H1 (cell line): ENCODE measurements at regions not wholly inside any gene's neighbourhood (a gene's known extent, or its start where the extent isn't known, plus 50 kb on each side); places are given as distances from the start of the nearest gene placed in this dataset.

ENCODE experiments used
- CTCF ChIA-PET: fragments of 300-600 bp; sonication (Branson Sonifier 250); formaldehyde crosslinking; loops from one replicate; lab custom pipeline; 2021; ENCODE audit not compliant: partially characterized antibody; lab: Charles Lee
- POLR2A ChIA-PET: fragments of 300-600 bp; sonication (Branson Sonifier 250); formaldehyde crosslinking; loops from one replicate; lab custom pipeline; 2021; ENCODE audit warnings: inconsistent platforms; ENCODE audit not compliant: partially characterized antibody; lab: Charles Lee
- DNase-seq, 2 experiments: peaks; one replicate each; pipeline versions ENCODE4 v3.0.0 to v3.0.0-alpha.2; 2010 to 2022; ENCODE audit warnings: low spot score in 2 of 2, low read depth in 1 of 2, mixed read lengths in 1 of 2
- FAIRE-seq: peaks from 2 replicates; lab custom pipeline; 2011; peaks lifted over from hg19 to GRCh38; lab: Jason Lieb, UNC
- H2AFZ ChIP-seq: 2 replicates; pipeline ENCODE4 v1.8.1; 2012; ENCODE audit warnings: low read length, inconsistent platforms
- H2AK5ac ChIP-seq: 2 replicates; pipeline ENCODE4 v1.6.1; 2013; ENCODE audit warnings: low read depth, low read length
- H2BK120ac ChIP-seq: replicated peaks from 2 replicates; pipeline ENCODE3; 2013; ENCODE audit warnings: low read depth, low read length, inconsistent platforms
- H2BK12ac ChIP-seq: 2 replicates; pipeline ENCODE4 v1.6.1; 2013; ENCODE audit warnings: low read depth, low read length
- H2BK15ac ChIP-seq: 2 replicates; pipeline ENCODE4 v1.6.1; 2013; ENCODE audit warnings: low read length
- H2BK20ac ChIP-seq: 2 replicates; pipeline ENCODE4 v1.6.1; 2013; ENCODE audit warnings: low read length
- H2BK5ac ChIP-seq: 2 replicates; pipeline ENCODE4 v1.6.1; 2013; ENCODE audit warnings: low read depth, low read length
- H3K14ac ChIP-seq: 2 replicates; pipeline ENCODE4 v1.6.1; 2013; ENCODE audit warnings: inconsistent platforms; ENCODE audit not compliant: insufficient read length
- H3K18ac ChIP-seq: 2 replicates; pipeline ENCODE4 v1.6.1; 2013; ENCODE audit warnings: low read length; ENCODE audit errors: extremely low read depth
- H3K23ac ChIP-seq: 2 replicates; pipeline ENCODE4 v1.6.1; 2013; ENCODE audit warnings: inconsistent platforms; ENCODE audit not compliant: insufficient read length
- H3K23me2 ChIP-seq: 2 replicates; pipeline ENCODE4 v1.6.1; 2013; ENCODE audit warnings: low read depth, low read length
- H3K27ac ChIP-seq: 2 replicates; pipeline ENCODE4 v1.6.1; 2011; ENCODE audit warnings: low read depth, low read length, inconsistent platforms
- H3K27me3 ChIP-seq, 4 experiments: replicated peaks in 1 of 4; 1 replicate in 1 of 4; 2 replicates in 3 of 4; pipeline versions ENCODE4 v1.6.1 to v1.8.1; 2011 to 2013; ENCODE audit warnings: low read length in 3 of 4, mild to moderate bottlenecking in 3 of 4, inconsistent platforms in 2 of 4, mixed read lengths in 2 of 4, moderate library complexity in 1 of 4; ENCODE audit not compliant: control insufficient read depth in 3 of 4, insufficient read depth in 3 of 4; ENCODE audit errors: extremely low read depth in 1 of 4
- H3K36me3 ChIP-seq, 4 experiments: 2 replicates each; pipeline versions ENCODE4 v1.6.1 to v1.8.1; 2011 to 2013; ENCODE audit warnings: mild to moderate bottlenecking in 4 of 4, low read length in 3 of 4, moderate library complexity in 2 of 4, control low read depth in 1 of 4, inconsistent platforms in 1 of 4; ENCODE audit not compliant: insufficient read depth in 4 of 4, control insufficient read depth in 2 of 4
- H3K4ac ChIP-seq: replicated peaks from 2 replicates; pipeline ENCODE3; 2013; ENCODE audit warnings: low read length, low read depth, mixed read lengths, inconsistent platforms; ENCODE audit not compliant: insufficient read length
- H3K4me1 ChIP-seq, 4 experiments: replicated peaks in 1 of 4; 1 replicate in 1 of 4; 2 replicates in 3 of 4; pipeline versions ENCODE4 v1.6.1 to v1.8.1; 2011 to 2013; ENCODE audit warnings: low read length in 3 of 4, inconsistent platforms in 2 of 4, mixed read lengths in 1 of 4; ENCODE audit not compliant: insufficient read depth in 4 of 4, control insufficient read depth in 3 of 4
- H3K4me2 ChIP-seq, 2 experiments: 2 replicates each; pipeline versions ENCODE4 v1.6.1 to v1.8.1; 2011 to 2013; ENCODE audit warnings: low read depth in 2 of 2, low read length in 2 of 2, control low read depth in 1 of 2, inconsistent platforms in 1 of 2, mild to moderate bottlenecking in 1 of 2; ENCODE audit not compliant: insufficient read depth in 1 of 2
- H3K4me3 ChIP-seq, 4 experiments: fragments of 200-600, 300-600 bp in 1 of 4; sonication (generic), shearing (Covaris generic), sonication (Bioruptor Twin) in 1 of 4; 2 replicates each; pipeline versions ENCODE4 v1.5.1 to v1.8.1; 2011 to 2016; ENCODE audit warnings: low read length in 4 of 4, low read depth in 3 of 4, control low read depth in 2 of 4, inconsistent platforms in 2 of 4, mild to moderate bottlenecking in 2 of 4, mixed read lengths in 1 of 4, moderate library complexity in 1 of 4; ENCODE audit not compliant: insufficient read depth in 2 of 4; ENCODE audit errors: extremely low read depth in 1 of 4
- H3K56ac ChIP-seq: replicated peaks from 2 replicates; pipeline ENCODE3; 2013; ENCODE audit warnings: low read depth, mild to moderate bottlenecking, mixed read lengths, low read length, inconsistent platforms; ENCODE audit not compliant: insufficient read length
- H3K79me1 ChIP-seq: 2 replicates; pipeline ENCODE4 v1.6.1; 2013; ENCODE audit warnings: low read depth, low read length, control low read depth
- H3K79me2 ChIP-seq, 2 experiments: 2 replicates each; pipeline versions ENCODE4 v1.6.1 to v1.8.1; 2012 to 2013; ENCODE audit warnings: low read length in 2 of 2, mild to moderate bottlenecking in 2 of 2, inconsistent platforms in 1 of 2; ENCODE audit not compliant: insufficient read depth in 2 of 2, control insufficient read depth in 1 of 2
- H3K9ac ChIP-seq, 4 experiments: replicated peaks in 1 of 4; 1 replicate in 1 of 4; 2 replicates in 3 of 4; pipeline versions ENCODE4 v1.6.1 to v1.8.1; 2011 to 2013; ENCODE audit warnings: low read depth in 3 of 4, low read length in 3 of 4, control low read depth in 2 of 4, mild to moderate bottlenecking in 2 of 4, moderate library complexity in 2 of 4, inconsistent platforms in 1 of 4; ENCODE audit errors: extremely low read depth in 1 of 4
- H3K9me3 ChIP-seq, 2 experiments: 2 replicates each; pipeline versions ENCODE4 v1.6.1 to v1.8.1; 2012 to 2013; ENCODE audit warnings: mild to moderate bottlenecking in 2 of 2, moderate library complexity in 2 of 2, control low read depth in 1 of 2, inconsistent platforms in 1 of 2, low read depth in 1 of 2, low read length in 1 of 2, mixed read lengths in 1 of 2; ENCODE audit not compliant: insufficient read depth in 2 of 2
- H4K20me1 ChIP-seq, 2 experiments: replicated peaks in 1 of 2; 2 replicates each; pipeline versions ENCODE3 to v1.8.1; 2011 to 2013; ENCODE audit warnings: inconsistent platforms in 2 of 2, low read length in 2 of 2, mild to moderate bottlenecking in 1 of 2; ENCODE audit not compliant: insufficient read depth in 2 of 2, control insufficient read depth in 1 of 2
- H4K5ac ChIP-seq: 2 replicates; pipeline ENCODE4 v1.6.1; 2013; ENCODE audit warnings: low read length, low read depth, mixed read lengths, inconsistent platforms; ENCODE audit not compliant: insufficient read length
- H4K8ac ChIP-seq: 2 replicates; pipeline ENCODE4 v1.8.0; 2013; ENCODE audit warnings: mild to moderate bottlenecking, moderate library complexity, low read length, inconsistent platforms; ENCODE audit not compliant: insufficient read depth; ENCODE audit errors: extremely low read depth
- H4K91ac ChIP-seq: replicated peaks from 2 replicates; pipeline ENCODE3; 2013; ENCODE audit warnings: low read length, mixed read lengths, inconsistent platforms; ENCODE audit not compliant: insufficient read length
- CBX8 ChIP-seq: fragments of 300-800, 300-1000 bp; sonication (generic); IDR thresholded peaks from 2 replicates; pipeline ENCODE4 v1.7.1; 2016; ENCODE audit warnings: low read depth, low read length, borderline replicate concordance
- HDAC2 ChIP-seq, 2 experiments: fragments of 300-600 bp in 1 of 2; sonication (generic) in 1 of 2; IDR thresholded peaks; 2 replicates each; pipeline ENCODE4 v1.6.1; 2011 to 2012; ENCODE audit warnings: low read depth in 2 of 2, low read length in 2 of 2, mild to moderate bottlenecking in 2 of 2, moderate library complexity in 2 of 2, borderline replicate concordance in 1 of 2, inconsistent platforms in 1 of 2
- KDM5A ChIP-seq: fragments of 200-600 bp; IDR thresholded peaks from 2 replicates; pipeline ENCODE4 v1.7.1; 2012; ENCODE audit warnings: mild to moderate bottlenecking, low read length, inconsistent platforms, mixed read lengths
- WGBS, 2 experiments: shearing (Covaris generic) in 1 of 2; methylation state at CpG; one replicate each; pipeline versions ENCODE4 v1.1.6 to v1.1.7; 2013 to 2015; ENCODE audit warnings: low lambda C conversion rate in 2 of 2, mixed read lengths in 2 of 2, inconsistent platforms in 1 of 2, low coverage in 1 of 2, missing lambda C conversion rate in 1 of 2; ENCODE audit not compliant: insufficient replicate concordance in 2 of 2, insufficient coverage in 1 of 2, insufficient read length in 1 of 2; ENCODE audit errors: extremely low coverage in 1 of 2, missing lambda C conversion rate in 1 of 2; 5-methylcytosine and 5-hydroxymethylcytosine counted together

DNA sequence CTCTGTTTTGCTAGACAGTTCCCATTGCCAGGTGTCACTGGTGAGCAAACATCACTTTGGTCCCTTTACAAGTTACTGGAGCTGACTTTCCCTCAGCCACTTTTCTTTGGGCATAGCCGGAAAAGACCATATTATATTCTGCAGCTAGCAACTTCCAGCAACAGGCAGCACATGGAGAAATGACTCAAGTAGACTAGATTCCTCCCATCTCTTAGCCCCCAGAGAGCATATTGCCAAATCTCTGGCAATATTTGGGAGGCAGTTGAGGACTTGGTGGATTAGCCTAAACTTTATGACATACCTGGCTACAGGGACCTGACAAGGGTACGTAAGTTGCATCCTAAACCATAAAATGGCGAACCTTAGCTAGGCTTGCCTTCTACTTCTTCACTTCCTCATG, 204.7 kb upstream of the MPDZ start:
- Histone ChIP-seq H2BK20ac (no peak overlapping the region), H3K36me3 (no peaks in the 10 kb centered on the region), H3K27me3 (no peaks in the 10 kb centered on the region), H2BK120ac (no peak overlapping the region), H2AK5ac (no peak overlapping the region), H3K4me3 (no peak overlapping the region), H4K5ac (no peak overlapping the region), H3K9me3 (no peaks in the 10 kb centered on the region), H3K79me1 (no peaks in the 10 kb centered on the region), H3K27ac (no peak overlapping the region), H4K91ac (no peak overlapping the region), H3K23me2 (no peaks in the 10 kb centered on the region), H2BK12ac (no peak overlapping the region), H3K79me2 (no peaks in the 10 kb centered on the region), H3K4me1 (no peaks in the 10 kb centered on the region), H2BK15ac (no peak overlapping the region), H4K20me1 (no peaks in the 10 kb centered on the region), H3K14ac (no peak overlapping the region), H4K8ac (no peak overlapping the region), H3K56ac (no peak overlapping the region), H3K18ac (no peak overlapping the region), H2AFZ (no peak overlapping the region), H3K23ac (no peak overlapping the region), H3K4me2 (no peak overlapping the region), H2BK5ac (no peak overlapping the region), H3K9ac (no peak overlapping the region), H3K4ac (no peak overlapping the region)
- ChIA-PET CTCF (no interaction called here), POLR2A (no interaction called here)
- no peak for FAIRE-seq
- no peak for DNase-seq
- TF ChIP-seq HDAC2 (IDR thresholded peaks at IDR 0.05; ENCODE audit: borderline replicate concordance in 1 of 2, low read depth in 2 of 2, low read length in 2 of 2) (no peak), CBX8 (no peak), KDM5A (no peak)
- WGBS, 2 experiments = 95% methylated on average over 3 of the region's 3 CpGs; no CpG with 5 or more reads in 1 of the 2 experiments
